H9 (cell line): ENCODE measurements at regions not wholly inside any gene's neighbourhood (a gene's known extent, or its start where the extent isn't known, plus 50 kb on each side); places are given as distances from the start of the nearest gene placed in this dataset.

Experiments
- DNase-seq: peaks from one replicate; pipeline ENCODE4 v3.0.0-alpha.2; 2017
- H2AFZ ChIP-seq: one replicate; pipeline ENCODE4 v1.6.1; 2013; ENCODE audit warnings: mild to moderate bottlenecking, low read length, control low read depth, moderate library complexity
- H2AK5ac ChIP-seq: 2 replicates; pipeline ENCODE4 v1.6.1; 2013; ENCODE audit warnings: low read length, control low read depth, mixed read lengths; ENCODE audit not compliant: insufficient read length
- H2BK120ac ChIP-seq: one replicate; pipeline ENCODE4 v1.6.1; 2013; ENCODE audit warnings: low read depth, mild to moderate bottlenecking, low read length, control low read depth, inconsistent platforms; ENCODE audit not compliant: poor library complexity, severe bottlenecking
- H2BK12ac ChIP-seq: 2 replicates; pipeline ENCODE4 v1.6.1; 2013; ENCODE audit warnings: low read length, control low read depth, mixed read lengths, low read depth; ENCODE audit not compliant: insufficient read length
- H2BK15ac ChIP-seq: 2 replicates; pipeline ENCODE4 v1.6.1; 2013; ENCODE audit warnings: low read depth, low read length, control low read depth
- H2BK20ac ChIP-seq: one replicate; pipeline ENCODE4 v1.6.1; 2013; ENCODE audit warnings: low read depth, mild to moderate bottlenecking, low read length, control low read depth, inconsistent platforms; ENCODE audit not compliant: poor library complexity, severe bottlenecking
- H2BK5ac ChIP-seq: 2 replicates; pipeline ENCODE4 v1.6.1; 2013; ENCODE audit warnings: low read length, control low read depth, mixed read lengths; ENCODE audit not compliant: insufficient read length
- H3K14ac ChIP-seq: 2 replicates; pipeline ENCODE4 v1.6.1; 2013; ENCODE audit warnings: low read length, control low read depth; ENCODE audit not compliant: insufficient read depth
- H3K18ac ChIP-seq: 2 replicates; pipeline ENCODE4 v1.6.1; 2013; ENCODE audit warnings: low read depth, mild to moderate bottlenecking, mixed read lengths, low read length, control low read depth; ENCODE audit not compliant: insufficient read length
- H3K23ac ChIP-seq: 2 replicates; pipeline ENCODE4 v1.6.1; 2013; ENCODE audit warnings: low read length, control low read depth, mixed read lengths, low read depth; ENCODE audit not compliant: insufficient read length
- H3K23me2 ChIP-seq: 2 replicates; pipeline ENCODE4 v1.6.1; 2013; ENCODE audit warnings: low read depth, mild to moderate bottlenecking, mixed read lengths, low read length, control low read depth; ENCODE audit not compliant: insufficient read length, poor library complexity, severe bottlenecking
- H3K27ac ChIP-seq: 2 replicates; pipeline ENCODE4 v1.5.1; 2013; ENCODE audit warnings: low read length, control low read depth, mixed read lengths, low read depth; ENCODE audit not compliant: insufficient read length
- H3K27me3 ChIP-seq: 2 replicates; pipeline ENCODE4 v1.6.1; 2013; ENCODE audit warnings: low read length, control low read depth, inconsistent platforms; ENCODE audit not compliant: insufficient read depth
- H3K4ac ChIP-seq: 2 replicates; pipeline ENCODE4 v1.6.1; 2013; ENCODE audit warnings: low read depth, mild to moderate bottlenecking, control low read depth, inconsistent platforms, low read length, moderate library complexity
- H3K4me1 ChIP-seq: 2 replicates; pipeline ENCODE4 v1.6.1; 2013; ENCODE audit warnings: low read length, control low read depth, inconsistent platforms; ENCODE audit not compliant: insufficient read depth
- H3K4me2 ChIP-seq: 2 replicates; pipeline ENCODE4 v1.6.1; 2013; ENCODE audit warnings: low read length, control low read depth, mixed read lengths; ENCODE audit not compliant: insufficient read length, insufficient read depth
- H3K56ac ChIP-seq: 2 replicates; pipeline ENCODE4 v1.6.1; 2013; ENCODE audit warnings: low read depth, mild to moderate bottlenecking, mixed read lengths, low read length, control low read depth; ENCODE audit not compliant: insufficient read length
- H3K79me1 ChIP-seq: 2 replicates; pipeline ENCODE4 v1.6.1; 2013; ENCODE audit warnings: low read depth, mild to moderate bottlenecking, moderate library complexity, low read length, control low read depth, inconsistent platforms; ENCODE audit not compliant: insufficient read depth, poor library complexity, severe bottlenecking
- H3K79me2 ChIP-seq: 2 replicates; pipeline ENCODE4 v1.6.1; 2013; ENCODE audit warnings: low read length, control low read depth, inconsistent platforms; ENCODE audit not compliant: insufficient read depth
- H3K9ac ChIP-seq: 2 replicates; pipeline ENCODE4 v1.6.1; 2013; ENCODE audit warnings: low read length, control low read depth, mixed read lengths; ENCODE audit not compliant: insufficient read length; ENCODE audit errors: extremely low read depth
- H3K9me3 ChIP-seq: one replicate; pipeline ENCODE4 v1.6.1; 2013; ENCODE audit warnings: low read depth, low read length, inconsistent platforms; ENCODE audit not compliant: control insufficient read depth
- H3T11ph ChIP-seq: one replicate; pipeline ENCODE4 v1.6.1; 2013; ENCODE audit warnings: mild to moderate bottlenecking, low read length, control low read depth, inconsistent platforms
- H4K20me1 ChIP-seq: one replicate; pipeline ENCODE4 v1.6.1; 2013; ENCODE audit not compliant: control insufficient read depth, insufficient read length, insufficient read depth
- H4K5ac ChIP-seq: 2 replicates; pipeline ENCODE4 v1.6.1; 2013; ENCODE audit warnings: low read depth, mild to moderate bottlenecking, mixed read lengths, low read length, control low read depth; ENCODE audit not compliant: insufficient read length
- H4K8ac ChIP-seq: replicated peaks from 2 replicates; pipeline ENCODE4 v1.6.1; 2013; ENCODE audit warnings: low read length, control low read depth, mixed read lengths, low read depth; ENCODE audit not compliant: insufficient read length
- H4K91ac ChIP-seq: 2 replicates; pipeline ENCODE4 v1.6.1; 2013; ENCODE audit warnings: low read depth, mild to moderate bottlenecking, moderate library complexity, mixed read lengths, low read length, control low read depth; ENCODE audit not compliant: insufficient read length
- H3K27ac Mint-ChIP-seq, 3 experiments: 2 replicates in 2 of 3; 3 replicates in 1 of 3; pipeline ENCODE4 v1.8.0; 2020 to 2021; ENCODE audit warnings: mixed read lengths in 3 of 3, mild to moderate bottlenecking in 1 of 3, moderate library complexity in 1 of 3
- H3K27me3 Mint-ChIP-seq: 2 replicates; pipeline ENCODE4 v1.8.0; 2021; ENCODE audit warnings: low read depth, mild to moderate bottlenecking, moderate library complexity, mixed read lengths
- H3K36me3 Mint-ChIP-seq, 3 experiments: 2 replicates in 2 of 3; 3 replicates in 1 of 3; pipeline ENCODE4 v1.8.0; 2020 to 2021; ENCODE audit warnings: low read depth in 3 of 3, mixed read lengths in 3 of 3; ENCODE audit not compliant: insufficient read depth in 1 of 3
- H3K4me1 Mint-ChIP-seq, 2 experiments: 2 replicates each; pipeline ENCODE4 v1.8.0; 2020; ENCODE audit warnings: mixed read lengths in 2 of 2
- H3K4me3 Mint-ChIP-seq, 2 experiments: 2 replicates in 1 of 2; 3 replicates in 1 of 2; pipeline ENCODE4 v1.8.0; 2020 to 2021; ENCODE audit warnings: mild to moderate bottlenecking in 2 of 2, mixed read lengths in 2 of 2, moderate library complexity in 1 of 2
- H3K9me3 Mint-ChIP-seq, 2 experiments: 2 replicates in 1 of 2; 3 replicates in 1 of 2; pipeline ENCODE4 v1.8.0; 2020; ENCODE audit warnings: mild to moderate bottlenecking in 2 of 2, mixed read lengths in 2 of 2, moderate library complexity in 1 of 2
- CTCF ChIP-seq: fragments of 200-600 bp; sonication (generic); conservative IDR thresholded peaks from 3 replicates; pipeline ENCODE4 v1.8.0; 2021; ENCODE audit warnings: antibody characterized with exemption, mild to moderate bottlenecking
- WGBS: extraction: QIAGEN DNeasy Blood & Tissue Kit; methylation state at CpG from one replicate; pipeline ENCODE4 v1.1.7; 2013; ENCODE audit warnings: missing lambda C conversion rate, low lambda C conversion rate, mixed read lengths; ENCODE audit not compliant: insufficient read length; ENCODE audit errors: extremely low coverage; 5-methylcytosine and 5-hydroxymethylcytosine counted together

- H3K9ac ChIP-seq: no peak overlapping the region
- no peak overlapping the region for H3K4ac ChIP-seq
- no peak overlapping the region for H3K18ac ChIP-seq
- no CpG with 5 or more reads among the region's 9 CpGs for WGBS
- H4K91ac ChIP-seq: no peak overlapping the region
- H3K27ac ChIP-seq: no peak overlapping the region
- no peak overlapping the region for H3T11ph ChIP-seq
- H3K27me3 ChIP-seq: no peaks in the 10 kb centered on the region
- no peak overlapping the region for H2BK5ac ChIP-seq
- H3K79me2 ChIP-seq: no peaks in the 10 kb centered on the region
- no peak overlapping the region for H2AFZ ChIP-seq
- no peak overlapping the region for H2BK20ac ChIP-seq
- H3K23ac ChIP-seq: no peak overlapping the region
- H2BK15ac ChIP-seq: no peak overlapping the region
- H3K56ac ChIP-seq: no peak overlapping the region
- H3K27ac Mint-ChIP-seq: no peak overlapping the region
- no peak overlapping the region for H2AK5ac ChIP-seq
- H3K79me1 ChIP-seq: no peaks in the 10 kb centered on the region
- no peak overlapping the region for H3K14ac ChIP-seq
- peaks cover 0 to 5% of the 10 kb centered on the region in 2 experiments; a peak in 2 of 4 replicates for H3K4me1 Mint-ChIP-seq
- no peaks in the 10 kb centered on the region for H4K20me1 ChIP-seq
- H3K9me3 ChIP-seq: no peaks in the 10 kb centered on the region
- H3K36me3 Mint-ChIP-seq: no peaks in the 10 kb centered on the region
- no peak for TF ChIP-seq CTCF
- H3K23me2 ChIP-seq: no peaks in the 10 kb centered on the region
- H3K9me3 Mint-ChIP-seq: no peaks in the 10 kb centered on the region
- no peaks in the 10 kb centered on the region for H3K4me1 ChIP-seq
- H2BK120ac ChIP-seq: no peak overlapping the region
- no peak overlapping the region for H4K5ac ChIP-seq
- no peak overlapping the region for H2BK12ac ChIP-seq
- H3K4me3 Mint-ChIP-seq: no peak overlapping the region
- no peak overlapping the region for H3K4me2 ChIP-seq
- no peak overlapping the region for H4K8ac ChIP-seq
- DNase-seq: no peak
- no peaks in the 10 kb centered on the region for H3K27me3 Mint-ChIP-seq
Measured at GRCh38 chr3:34216711-34217335, 418.4 kb downstream of the PDCD6IP start.
